SK-N-SH (cell line): ENCODE measurements at regions not wholly inside any gene's neighbourhood (a gene's known extent, or its start where the extent isn't known, plus 50 kb on each side); places are given as distances from the start of the nearest gene placed in this dataset.

Source experiments
- CTCF ChIA-PET: fragments of 300-600, 350-600 bp; formaldehyde crosslinking; extraction: SDS; loops from one replicate; lab custom pipeline; 2021; lab: Yijun Ruan, JAX
- POLR2A ChIA-PET: fragments of 350-600 bp; sonication (Branson Sonifier 250); formaldehyde crosslinking; extraction: SDS; loops from one replicate; lab custom pipeline; 2020; ENCODE audit warnings: antibody characterized with exemption, inconsistent platforms; lab: Yijun Ruan, JAX
- DNase-seq: peaks from one replicate; pipeline ENCODE4 v3.0.0; 2012
- H2AFZ ChIP-seq: fragments of 200-600 bp; sonication (generic); 2 replicates; pipeline ENCODE4 v1.8.1; 2016; ENCODE audit warnings: antibody characterized with exemption, mild to moderate bottlenecking, low read depth
- H3F3A ChIP-seq: fragments of 200-600 bp; sonication (generic); replicated peaks from 2 replicates; pipeline ENCODE3; 2016; ENCODE audit warnings: antibody characterized with exemption, mild to moderate bottlenecking; ENCODE audit not compliant: insufficient read depth
- H3K27ac ChIP-seq, 2 experiments: fragments of 200-500 bp in 1 of 2; fragments of 200-600 bp in 1 of 2; sonication (Bioruptor generic) in 1 of 2; sonication (generic), shearing (Covaris generic) in 1 of 2; 2 replicates each; pipeline versions ENCODE4 v1.5.1 to v1.6.1; 2014 to 2016; ENCODE audit warnings: low read depth in 2 of 2, inconsistent platforms in 1 of 2, low read length in 1 of 2, mild to moderate bottlenecking in 1 of 2, mixed read lengths in 1 of 2
- H3K27me3 ChIP-seq: fragments of 200-600 bp; sonication (generic), shearing (Covaris generic); 2 replicates; pipeline ENCODE4 v1.6.1; 2016; ENCODE audit warnings: mixed run types; ENCODE audit not compliant: insufficient read depth
- H3K36me3 ChIP-seq, 2 experiments: fragments of 200-500 bp in 1 of 2; fragments of 200-600 bp in 1 of 2; sonication (Bioruptor generic) in 1 of 2; sonication (generic) in 1 of 2; replicated peaks in 1 of 2; 2 replicates each; pipeline versions ENCODE3 to v1.5.1; 2014 to 2016; ENCODE audit warnings: low read length in 1 of 2, mild to moderate bottlenecking in 1 of 2; ENCODE audit not compliant: insufficient read depth in 2 of 2, control insufficient read depth in 1 of 2
- H3K4me1 ChIP-seq, 2 experiments: fragments of 200-500 bp in 1 of 2; fragments of 200-600 bp in 1 of 2; sonication (Bioruptor generic) in 1 of 2; sonication (generic), shearing (Covaris generic) in 1 of 2; 2 replicates each; pipeline versions ENCODE4 v1.5.1 to v1.6.1; 2014 to 2016; ENCODE audit warnings: low read depth in 1 of 2, low read length in 1 of 2, mixed run types in 1 of 2; ENCODE audit not compliant: insufficient read depth in 2 of 2, control insufficient read depth in 1 of 2
- H3K4me2 ChIP-seq: fragments of 200-600 bp; sonication (generic), shearing (Covaris generic); 2 replicates; pipeline ENCODE4 v1.6.1; 2017; ENCODE audit warnings: mixed run types
- H3K4me3 ChIP-seq, 2 experiments: fragments of 200-500 bp in 1 of 2; fragments of 200-600 bp in 1 of 2; sonication (Bioruptor generic) in 1 of 2; sonication (generic), shearing (Covaris generic) in 1 of 2; 2 replicates each; pipeline versions ENCODE4 v1.5.1 to v1.8.1; 2014 to 2016; ENCODE audit warnings: low read depth in 2 of 2, inconsistent platforms in 1 of 2, low read length in 1 of 2, mild to moderate bottlenecking in 1 of 2, mixed read lengths in 1 of 2, moderate library complexity in 1 of 2
- H3K79me2 ChIP-seq: fragments of 200-600 bp; sonication (generic); 2 replicates; pipeline ENCODE4 v1.8.1; 2017; ENCODE audit warnings: mild to moderate bottlenecking; ENCODE audit not compliant: insufficient read depth
- H3K9ac ChIP-seq: fragments of 200-600 bp; sonication (generic); 2 replicates; pipeline ENCODE4 v1.6.1; 2017; ENCODE audit warnings: mixed run types
- H3K9me2 ChIP-seq: fragments of 200-600 bp; sonication (generic); 2 replicates; pipeline ENCODE4 v1.6.1; 2017; ENCODE audit warnings: mixed run types
- H3K9me3 ChIP-seq: fragments of 200-600 bp; sonication (generic); 2 replicates; pipeline ENCODE4 v1.6.1; 2017; ENCODE audit warnings: mixed run types, mild to moderate bottlenecking, moderate library complexity
- H4K20me1 ChIP-seq: fragments of 200-600 bp; sonication (generic); 2 replicates; pipeline ENCODE4 v1.6.1; 2017; ENCODE audit warnings: mild to moderate bottlenecking, mixed run types; ENCODE audit not compliant: insufficient read depth
- CTCF ChIP-seq: fragments of 200-600 bp; sonication (generic); IDR thresholded peaks from 2 replicates; pipeline ENCODE4 v1.6.1; 2017; ENCODE audit warnings: antibody characterized with exemption, mild to moderate bottlenecking, moderate library complexity
- ELF1 ChIP-seq: IDR thresholded peaks from 2 replicates; pipeline ENCODE4 v1.4.0; 2012
- FOSL2 ChIP-seq: IDR thresholded peaks from 2 replicates; pipeline ENCODE4 v1.4.0; 2012; ENCODE audit warnings: low read depth, mild to moderate bottlenecking, moderate library complexity, borderline replicate concordance
- FOXJ3 ChIP-seq: sonication (generic); formaldehyde crosslinking; IDR thresholded peaks from 2 replicates; pipeline ENCODE4 v1.5.1; 2020; ENCODE audit warnings: mild to moderate bottlenecking, missing genetic modification reagents
- GABPA ChIP-seq: IDR thresholded peaks from 2 replicates; pipeline ENCODE4 v1.4.0; 2012; ENCODE audit warnings: low read depth, mild to moderate bottlenecking
- IRF3 ChIP-seq: fragments of 150-350 bp; IDR thresholded peaks from 2 replicates; pipeline ENCODE4 v1.6.1; 2016; ENCODE audit warnings: mild to moderate bottlenecking, low read depth, low read length
- POLR2AphosphoS5 ChIP-seq: IDR thresholded peaks from 2 replicates; pipeline ENCODE4 v1.6.1; 2012; ENCODE audit warnings: low read depth, low read length
- RAD21 ChIP-seq: IDR thresholded peaks from 2 replicates; pipeline ENCODE4 v1.6.1; 2012; ENCODE audit warnings: mild to moderate bottlenecking, low read length
- REST ChIP-seq: IDR thresholded peaks from 2 replicates; pipeline ENCODE4 v1.6.1; 2012; ENCODE audit warnings: mild to moderate bottlenecking, low read depth, low read length, moderate library complexity
- SIN3A ChIP-seq: IDR thresholded peaks from 2 replicates; pipeline ENCODE4 v1.6.1; 2012; ENCODE audit warnings: low read depth, mild to moderate bottlenecking, low read length, moderate library complexity, borderline replicate concordance
- SMC3 ChIP-seq: IDR thresholded peaks from 2 replicates; pipeline ENCODE4 v1.6.1; 2012; ENCODE audit warnings: low read depth, low read length, improper control_type of control experiment
- TAF1 ChIP-seq: IDR thresholded peaks from 2 replicates; pipeline ENCODE4 v1.6.1; 2012; ENCODE audit warnings: low read depth, mild to moderate bottlenecking, low read length, moderate library complexity, borderline replicate concordance
- WGBS: methylation state at CpG from one replicate; pipeline ENCODE4 v1.1.6; 2017; ENCODE audit warnings: low lambda C conversion rate; 5-methylcytosine and 5-hydroxymethylcytosine counted together
- TF ChIP-seq, protein P1 (sequence below): IDR thresholded peaks from 2 replicates; pipeline ENCODE4 v1.4.0; 2012; ENCODE audit warnings: low read depth
- TF ChIP-seq, protein P2 (sequence below): IDR thresholded peaks from 2 replicates; pipeline ENCODE4 v1.4.0; 2012; ENCODE audit warnings: low read depth, borderline replicate concordance

DNA sequence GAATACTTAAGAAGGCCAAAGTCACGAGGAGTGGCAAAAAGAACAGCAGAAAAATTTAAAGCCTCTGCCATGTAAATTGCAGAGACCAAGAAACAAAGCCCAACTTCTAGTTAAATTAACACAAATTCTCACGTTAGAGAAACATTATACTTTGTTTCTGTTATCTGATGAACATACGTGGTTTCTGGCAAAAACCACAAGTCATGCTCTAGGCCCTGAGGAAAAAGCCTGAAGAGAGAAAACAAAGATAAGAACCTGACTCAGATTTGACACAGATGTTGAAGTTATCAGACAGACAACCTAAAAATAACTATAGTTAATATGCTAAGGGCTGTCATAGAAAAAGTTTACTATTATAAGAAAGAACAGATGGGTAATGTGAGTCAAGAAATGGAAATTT lies 149.1 kb upstream of the PCDH10 start:
- Histone ChIP-seq H3K27me3 (no peaks in the 10 kb centered on the region), H3K9me2 (no peaks in the 10 kb centered on the region), H4K20me1 (no peaks in the 10 kb centered on the region), H3K4me1 (no peaks in the 10 kb centered on the region), H3K4me2 (no peak overlapping the region), H3K9me3 (no peaks in the 10 kb centered on the region), H3K9ac (no peak overlapping the region), H3K79me2 (no peaks in the 10 kb centered on the region), H2AFZ (no peak overlapping the region), H3K27ac (no peak overlapping the region), H3F3A (peaks cover 6% of the 10 kb centered on the region), H3K36me3 (no peaks in the 10 kb centered on the region), H3K4me3 (no peak overlapping the region)
- under 1% methylated on average over 3 of the region's 3 CpGs for WGBS
- DNase-seq, result no peak
- TF ChIP-seq FOSL2 (no peak), GABPA (no peak), SMC3 (no peak), TAF1 (no peak), CTCF (no peak), IRF3 (no peak), ELF1 (no peak), POLR2AphosphoS5 (no peak), REST (no peak), RAD21 (no peak), FOXJ3 (CRISPR knock-in tag) (no peak), SIN3A (no peak)
- TF ChIP-seq, protein P1, sequence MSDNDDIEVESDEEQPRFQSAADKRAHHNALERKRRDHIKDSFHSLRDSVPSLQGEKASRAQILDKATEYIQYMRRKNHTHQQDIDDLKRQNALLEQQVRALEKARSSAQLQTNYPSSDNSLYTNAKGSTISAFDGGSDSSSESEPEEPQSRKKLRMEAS, result no peak
- TF ChIP-seq, protein P2, sequence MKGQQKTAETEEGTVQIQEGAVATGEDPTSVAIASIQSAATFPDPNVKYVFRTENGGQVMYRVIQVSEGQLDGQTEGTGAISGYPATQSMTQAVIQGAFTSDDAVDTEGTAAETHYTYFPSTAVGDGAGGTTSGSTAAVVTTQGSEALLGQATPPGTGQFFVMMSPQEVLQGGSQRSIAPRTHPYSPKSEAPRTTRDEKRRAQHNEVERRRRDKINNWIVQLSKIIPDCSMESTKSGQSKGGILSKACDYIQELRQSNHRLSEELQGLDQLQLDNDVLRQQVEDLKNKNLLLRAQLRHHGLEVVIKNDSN, result no peak
- CTCF ChIA-PET, result no interaction called here
- POLR2A ChIA-PET, result no interaction called here
